T-cell (primary cell): ENCODE measurements at regions not wholly inside any gene's neighbourhood (a gene's known extent, or its start where the extent isn't known, plus 50 kb on each side); places are given as distances from the start of the nearest gene placed in this dataset.

Experiments
- ATAC-seq, 4 experiments: fragments of 200-7000 bp in 3 of 4; fragments of 150-1000 bp in 1 of 4; cut with Tn5 transposase; replicated peaks in 1 of 4; 1 replicate in 3 of 4; 2 replicates in 1 of 4; pipeline ENCODE4 v1.10.0; 2021; ENCODE audit warnings: moderate library complexity in 3 of 4, mild to moderate bottlenecking in 2 of 4, moderate number of reproducible peaks in 1 of 4
- CTCF ChIA-PET, 2 donors: fragments of 300-600 bp; sonication (Branson Sonifier 250); formaldehyde crosslinking; loops; one replicate each; lab custom pipeline; 2022; ENCODE audit warnings: antibody characterized with exemption in 2 of 2; lab: Charles Lee
- POLR2A ChIA-PET, 2 donors: fragments of 300-600 bp; sonication (Branson Sonifier 250); formaldehyde crosslinking; loops; one replicate each; lab custom pipeline; 2022; ENCODE audit warnings: antibody characterized with exemption in 2 of 2; lab: Charles Lee
- DNase-seq, 35 experiments: peaks; one replicate each; pipeline versions ENCODE4 v3.0.0 to v3.0.0-alpha.2; 2013 to 2023
- H3K27ac ChIP-seq: one replicate; pipeline ENCODE4 v1.5.1; 2013; ENCODE audit warnings: low read length
- H3K27me3 ChIP-seq, 2 experiments: replicated peaks in 1 of 2; 1 replicate in 1 of 2; 2 replicates in 1 of 2; pipeline versions ENCODE4 v1.6.1 to v1.7.0; 2013; ENCODE audit warnings: low read length in 1 of 2, mixed read lengths in 1 of 2; ENCODE audit not compliant: control insufficient read depth in 2 of 2, insufficient read depth in 2 of 2; ENCODE audit errors: extremely low read depth in 1 of 2
- H3K36me3 ChIP-seq, 2 donors: 1 replicate in 1 of 2; 2 replicates in 1 of 2; pipeline versions ENCODE4 v1.6.1 to v1.7.0; 2013; ENCODE audit warnings: low read length in 1 of 2; ENCODE audit not compliant: control insufficient read depth in 2 of 2, insufficient read depth in 1 of 2; ENCODE audit errors: extremely low read depth in 1 of 2
- H3K4me1 ChIP-seq, 2 experiments: 1 replicate in 1 of 2; 2 replicates in 1 of 2; pipeline versions ENCODE4 v1.6.1 to v1.7.0; 2013; ENCODE audit warnings: low read length in 2 of 2, mixed read lengths in 1 of 2; ENCODE audit not compliant: insufficient read depth in 2 of 2, control insufficient read depth in 1 of 2; ENCODE audit errors: extremely low read depth in 1 of 2
- H3K4me3 ChIP-seq, 2 donors: 1 replicate in 1 of 2; 2 replicates in 1 of 2; pipeline versions ENCODE4 v1.5.1 to v1.7.0; 2013; ENCODE audit warnings: mild to moderate bottlenecking in 2 of 2, low read length in 1 of 2, moderate library complexity in 1 of 2; ENCODE audit not compliant: control insufficient read depth in 1 of 2; ENCODE audit errors: extremely low read depth in 1 of 2
- H3K9me3 ChIP-seq: 2 replicates; pipeline ENCODE4 v1.7.0; 2013
- H3K27ac Mint-ChIP-seq, 2 donors: one replicate each; pipeline ENCODE4 v1.8.0; 2020 to 2021; ENCODE audit warnings: mild to moderate bottlenecking in 2 of 2, mixed read lengths in 2 of 2
- H3K27me3 Mint-ChIP-seq, 2 donors: one replicate each; pipeline ENCODE4 v1.8.0; 2021 to 2022; ENCODE audit warnings: mixed read lengths in 2 of 2
- H3K36me3 Mint-ChIP-seq: one replicate; pipeline ENCODE4 v1.8.0; 2021; ENCODE audit warnings: mixed read lengths
- H3K4me1 Mint-ChIP-seq, 3 donors: one replicate each; pipeline ENCODE4 v1.8.0; 2020 to 2022; ENCODE audit warnings: mixed read lengths in 3 of 3, mild to moderate bottlenecking in 1 of 3
- H3K4me3 Mint-ChIP-seq, 3 donors: one replicate each; pipeline ENCODE4 v1.8.0; 2020 to 2022; ENCODE audit warnings: mild to moderate bottlenecking in 3 of 3, mixed read lengths in 3 of 3, moderate library complexity in 3 of 3
- H3K9me3 Mint-ChIP-seq, 3 donors: one replicate each; pipeline ENCODE4 v1.8.0; 2020 to 2022; ENCODE audit warnings: mixed read lengths in 3 of 3
- WGBS: methylation state at CpG from one replicate; pipeline ENCODE4 v1.1.5; 2013; ENCODE audit warnings: missing lambda C conversion rate; ENCODE audit not compliant: insufficient coverage; 5-methylcytosine and 5-hydroxymethylcytosine counted together

- H3K36me3 ChIP-seq = no peaks in the 10 kb centered on the region
- H3K27me3 Mint-ChIP-seq = peaks cover 16 to 23% of the 10 kb centered on the region in 2 donors
- no peak overlapping the region for H3K27ac ChIP-seq
- no peaks in the 10 kb centered on the region for H3K9me3 Mint-ChIP-seq
- WGBS = 84% methylated on average over 18 of the region's 18 CpGs
- ChIA-PET POLR2A (no interaction called here), CTCF (no interaction called here)
- no peak overlapping the region for H3K4me3 ChIP-seq
- no peak for DNase-seq
- no peaks in the 10 kb centered on the region for H3K4me1 ChIP-seq
- no peaks in the 10 kb centered on the region for H3K4me1 Mint-ChIP-seq
- no peaks in the 10 kb centered on the region for H3K36me3 Mint-ChIP-seq
- H3K9me3 ChIP-seq = no peaks in the 10 kb centered on the region
- H3K27me3 ChIP-seq = peaks cover 0 to 9% of the 10 kb centered on the region in 2 experiments
- H3K27ac Mint-ChIP-seq = no peak overlapping the region
- no peak for ATAC-seq
- H3K4me3 Mint-ChIP-seq = no peak overlapping the region
Measured at GRCh38 chr5:61732796-61733195, 400.7 kb downstream of the ZSWIM6 start.

- no peaks in the 10 kb centered on the region for H3K4me1 Mint-ChIP-seq
- no peaks in the 10 kb centered on the region for H3K36me3 ChIP-seq
- no peaks in the 10 kb centered on the region for H3K9me3 ChIP-seq
- no peak overlapping the region for H3K27ac ChIP-seq
- ChIA-PET POLR2A (no interaction called here), CTCF (no interaction called here)
- peaks cover 12 to 19% of the 10 kb centered on the region in 2 donors for H3K27me3 Mint-ChIP-seq
- no peak overlapping the region for H3K27ac Mint-ChIP-seq
- WGBS = 100% methylated on average over 2 of the region's 4 CpGs
- no peaks in the 10 kb centered on the region for H3K4me1 ChIP-seq
- DNase-seq (no peak), ATAC-seq (no peak)
- H3K4me3 ChIP-seq = no peak overlapping the region
- peaks cover 0 to 7% of the 10 kb centered on the region in 2 experiments for H3K27me3 ChIP-seq
- H3K36me3 Mint-ChIP-seq = no peaks in the 10 kb centered on the region
- no peak overlapping the region for H3K4me3 Mint-ChIP-seq
- H3K9me3 Mint-ChIP-seq = no peaks in the 10 kb centered on the region
Measured at GRCh38 chr5:61734001-61734400, 401.9 kb downstream of the ZSWIM6 start.

- Mint-ChIP-seq H3K27me3 (peaks cover 12 to 15% of the 10 kb centered on the region in 2 donors), H3K4me1 (no peaks in the 10 kb centered on the region), H3K4me3 (no peak overlapping the region), H3K27ac (no peak overlapping the region), H3K9me3 (no peaks in the 10 kb centered on the region), H3K36me3 (no peaks in the 10 kb centered on the region)
- Histone ChIP-seq H3K36me3 (no peaks in the 10 kb centered on the region), H3K4me3 (no peak overlapping the region), H3K27ac (no peak overlapping the region), H3K4me1 (no peaks in the 10 kb centered on the region), H3K9me3 (no peaks in the 10 kb centered on the region), H3K27me3 (peaks cover 0 to 7% of the 10 kb centered on the region in 2 experiments)
- ATAC-seq (no peak), DNase-seq (no peak)
- POLR2A ChIA-PET = no interaction called here
- no CpG with 5 or more reads among the region's 2 CpGs for WGBS
- CTCF ChIA-PET = no interaction called here
Measured at GRCh38 chr5:61734966-61735365, 402.9 kb downstream of the ZSWIM6 start.

GRCh38 chr5:61735531-61735930, 403.5 kb downstream of the ZSWIM6 start:
- no peaks in the 10 kb centered on the region for H3K36me3 ChIP-seq
- no peak overlapping the region for H3K27ac ChIP-seq
- H3K4me3 ChIP-seq = no peak overlapping the region
- Mint-ChIP-seq H3K27me3 (peaks cover 9 to 18% of the 10 kb centered on the region in 2 donors), H3K9me3 (no peaks in the 10 kb centered on the region), H3K36me3 (no peaks in the 10 kb centered on the region), H3K27ac (no peak overlapping the region), H3K4me3 (no peak overlapping the region), H3K4me1 (no peaks in the 10 kb centered on the region)
- no peaks in the 10 kb centered on the region for H3K9me3 ChIP-seq
- ATAC-seq = no peak
- no peak for DNase-seq
- CTCF ChIA-PET = no interaction called here
- POLR2A ChIA-PET = no interaction called here
- peaks cover 0 to 3% of the 10 kb centered on the region in 2 experiments for H3K27me3 ChIP-seq
- WGBS = 43% methylated on average over 1 of the region's 2 CpGs
- no peaks in the 10 kb centered on the region for H3K4me1 ChIP-seq

- Histone ChIP-seq H3K4me1 (no peaks in the 10 kb centered on the region), H3K27ac (no peak overlapping the region), H3K4me3 (no peak overlapping the region), H3K9me3 (no peaks in the 10 kb centered on the region), H3K36me3 (no peaks in the 10 kb centered on the region), H3K27me3 (peaks cover 0 to 3% of the 10 kb centered on the region in 2 experiments)
- ChIA-PET CTCF (no interaction called here), POLR2A (no interaction called here)
- no peaks in the 10 kb centered on the region for H3K36me3 Mint-ChIP-seq
- no peaks in the 10 kb centered on the region for H3K9me3 Mint-ChIP-seq
- peaks cover 9 to 21% of the 10 kb centered on the region in 2 donors for H3K27me3 Mint-ChIP-seq
- no peak overlapping the region for H3K4me3 Mint-ChIP-seq
- H3K4me1 Mint-ChIP-seq = no peaks in the 10 kb centered on the region
- no peak for DNase-seq
- H3K27ac Mint-ChIP-seq = no peak overlapping the region
- ATAC-seq = no peak
- WGBS = 80% methylated on average over 1 of the region's 2 CpGs
Measured at GRCh38 chr5:61735995-61736394, 403.9 kb downstream of the ZSWIM6 start.

- DNase-seq = no peak
- no peak overlapping the region for H3K4me3 ChIP-seq
- no peaks in the 10 kb centered on the region for H3K9me3 ChIP-seq
- peaks cover 0 to 3% of the 10 kb centered on the region in 2 experiments for H3K27me3 ChIP-seq
- H3K9me3 Mint-ChIP-seq = no peaks in the 10 kb centered on the region
- no peaks in the 10 kb centered on the region for H3K36me3 ChIP-seq
- ChIA-PET POLR2A (no interaction called here), CTCF (no interaction called here)
- H3K27me3 Mint-ChIP-seq = peaks cover 7 to 13% of the 10 kb centered on the region in 2 donors
- no peak overlapping the region for H3K27ac Mint-ChIP-seq
- no peak overlapping the region for H3K27ac ChIP-seq
- H3K4me1 ChIP-seq = no peaks in the 10 kb centered on the region
- H3K4me1 Mint-ChIP-seq = no peaks in the 10 kb centered on the region
- no peak overlapping the region for H3K4me3 Mint-ChIP-seq
- no peak for ATAC-seq
- H3K36me3 Mint-ChIP-seq = no peaks in the 10 kb centered on the region
- WGBS = 83% methylated on average over 2 of the region's 15 CpGs
Measured at GRCh38 chr5:61737301-61737963, 405.4 kb downstream of the ZSWIM6 start.

- 73% methylated on average over 2 of the region's 4 CpGs for WGBS
- no peaks in the 10 kb centered on the region for H3K4me1 ChIP-seq
- Mint-ChIP-seq H3K27ac (no peak overlapping the region), H3K4me1 (no peaks in the 10 kb centered on the region), H3K36me3 (no peaks in the 10 kb centered on the region), H3K9me3 (no peaks in the 10 kb centered on the region), H3K4me3 (no peak overlapping the region), H3K27me3 (peaks cover 4 to 7% of the 10 kb centered on the region in 2 donors)
- H3K27me3 ChIP-seq = peaks cover 0 to under 1% of the 10 kb centered on the region in 2 experiments
- ChIA-PET POLR2A (no interaction called here), CTCF (no interaction called here)
- DNase-seq (no peak), ATAC-seq (no peak)
- H3K27ac ChIP-seq = no peak overlapping the region
- no peaks in the 10 kb centered on the region for H3K9me3 ChIP-seq
- no peak overlapping the region for H3K4me3 ChIP-seq
- no peaks in the 10 kb centered on the region for H3K36me3 ChIP-seq
Measured at GRCh38 chr5:61737964-61738340, 405.9 kb downstream of the ZSWIM6 start.
